NCI-H2107 (cell line): ENCODE measurements at regions not wholly inside any gene's neighbourhood (a gene's known extent, or its start where the extent isn't known, plus 50 kb on each side); places are given as distances from the start of the nearest gene placed in this dataset.
"Not testable (repeated sequence)": the region's sequence is repeated elsewhere in the genome, so short reads cannot be mapped to it uniquely, and the experiment has no call there.

ENCODE experiments used
- DNase-seq: peaks from one replicate; lab custom pipeline; 2025; lab: John Stamatoyannopoulos, UW

DNA sequence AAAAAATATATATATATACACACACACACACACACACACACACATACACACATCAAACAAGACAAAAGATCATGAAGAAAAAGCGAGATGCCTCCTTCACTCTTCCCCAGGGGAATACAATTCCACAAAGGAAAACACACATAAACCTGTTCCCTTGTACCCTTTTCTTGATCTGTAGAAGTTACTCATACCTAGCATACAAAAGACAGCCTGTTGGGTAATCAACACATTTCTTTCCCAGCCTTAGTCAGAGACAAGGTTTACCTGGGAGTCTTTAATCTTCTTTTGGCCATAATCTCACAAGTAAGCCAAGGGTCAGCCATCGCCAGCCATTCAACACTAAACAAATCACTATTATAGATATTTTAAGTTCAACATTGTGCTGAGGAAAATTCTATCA lies 407.0 kb downstream of the SUCLG1 start:
- DNase-seq = no peak

DNA sequence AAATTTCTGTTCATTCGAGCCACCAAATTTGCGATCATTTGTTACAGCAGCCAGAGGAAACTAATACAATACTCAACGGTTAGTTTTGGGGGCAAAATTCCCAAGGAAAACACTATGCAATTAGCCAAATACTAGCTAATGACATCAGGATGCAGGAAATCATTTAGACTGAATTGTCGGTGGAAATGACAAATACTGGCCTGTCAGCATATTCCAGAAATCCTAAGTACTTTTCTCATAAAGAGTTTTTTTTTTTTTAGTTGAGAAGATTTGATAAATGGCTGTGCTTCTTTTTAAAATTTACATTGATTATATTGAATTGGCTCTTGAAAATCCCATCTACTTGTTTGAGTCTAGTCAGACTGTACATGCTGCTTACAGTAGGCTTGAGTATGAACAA lies 410.1 kb downstream of the SUCLG1 start:
- no peak for DNase-seq

DNA sequence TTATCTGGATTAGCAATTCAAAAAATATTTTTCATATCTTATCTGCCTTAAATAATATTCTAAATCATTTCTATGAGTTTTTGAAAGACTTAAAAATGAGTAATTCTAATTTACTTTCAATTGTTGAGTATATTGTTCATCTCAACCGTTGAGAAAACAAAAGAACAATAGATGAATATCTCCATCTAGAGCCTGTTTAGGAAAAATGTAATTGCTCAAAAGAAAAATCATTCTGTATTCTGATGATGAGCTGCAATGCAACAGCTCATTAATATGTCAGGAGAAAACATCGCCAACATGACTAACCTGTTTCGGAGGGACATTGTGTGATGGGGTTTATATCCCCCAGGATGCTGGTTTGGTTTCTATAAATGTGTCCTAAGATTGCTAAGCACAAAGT lies 417.6 kb downstream of the SUCLG1 start:
- no peak for DNase-seq

DNA sequence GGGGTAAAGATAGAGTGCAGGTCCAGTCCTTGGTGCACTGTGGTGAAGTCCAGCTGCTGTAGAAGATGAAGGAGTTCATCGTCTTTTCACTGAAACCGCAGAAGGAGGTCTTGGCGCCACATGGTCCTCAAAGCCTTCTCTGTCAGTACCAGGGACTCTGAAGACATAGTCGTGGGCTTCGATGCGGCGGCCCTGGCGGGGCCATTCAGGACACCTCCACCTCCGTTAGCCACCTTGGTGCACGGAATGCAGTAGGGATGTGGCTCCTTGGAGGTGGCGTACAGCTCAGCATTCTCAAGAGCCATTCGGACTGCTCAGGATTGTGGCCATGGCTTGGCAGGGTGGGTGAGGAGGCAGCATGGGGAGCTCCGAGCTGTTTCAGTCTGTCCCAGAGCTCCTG lies 418.8 kb downstream of the SUCLG1 start:
- DNase-seq = no peak

DNA sequence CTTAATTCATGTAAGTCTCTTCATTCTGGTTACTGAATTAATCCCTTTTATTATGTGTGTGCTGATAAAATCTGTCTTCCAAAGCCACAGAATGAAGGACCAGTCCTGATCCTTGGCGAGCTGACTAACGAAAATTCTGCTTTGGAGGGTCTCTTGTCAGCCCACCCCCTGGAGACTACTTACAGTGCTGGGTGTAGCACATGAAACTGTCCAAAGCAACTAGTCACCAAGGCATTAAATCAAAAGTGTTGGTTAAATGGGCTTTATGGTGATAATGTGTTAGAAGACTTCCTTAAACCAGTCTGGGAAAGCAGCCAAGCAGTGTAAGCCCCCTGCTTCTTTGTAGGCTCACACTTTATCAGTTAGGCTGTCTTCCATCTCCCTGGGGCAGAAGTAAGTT lies 420.2 kb downstream of the SUCLG1 start:
- DNase-seq = no peak

DNA sequence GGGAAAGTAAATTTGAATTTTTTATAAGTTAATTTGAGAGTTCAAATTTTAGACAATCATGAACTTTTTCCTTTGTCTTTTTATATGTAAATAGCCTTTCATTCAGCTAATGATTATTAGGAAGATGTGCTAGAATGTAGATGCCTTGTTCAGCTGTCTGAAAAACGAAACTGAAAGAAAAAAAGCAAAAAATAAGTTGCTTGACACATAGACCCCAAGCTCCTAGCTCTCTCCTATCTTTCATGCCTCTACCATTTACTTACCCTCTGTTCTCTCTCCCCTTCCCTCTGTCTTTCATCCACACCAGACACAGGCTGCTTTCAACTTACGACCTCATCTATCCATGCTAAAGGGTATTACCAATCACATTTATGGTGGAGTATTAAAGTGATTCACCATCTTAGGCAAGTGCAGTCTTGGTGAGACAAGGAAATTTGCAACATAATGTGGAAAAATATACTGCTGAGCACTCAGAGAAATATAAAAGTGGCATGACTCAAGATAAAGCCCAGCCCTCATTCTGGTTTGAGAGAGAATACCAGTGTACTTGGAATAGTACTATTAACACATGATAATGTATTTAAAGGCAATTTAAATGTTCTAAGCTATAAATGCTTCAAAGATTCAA lies 425.6 kb downstream of the SUCLG1 start:
- no peak for DNase-seq

DNA sequence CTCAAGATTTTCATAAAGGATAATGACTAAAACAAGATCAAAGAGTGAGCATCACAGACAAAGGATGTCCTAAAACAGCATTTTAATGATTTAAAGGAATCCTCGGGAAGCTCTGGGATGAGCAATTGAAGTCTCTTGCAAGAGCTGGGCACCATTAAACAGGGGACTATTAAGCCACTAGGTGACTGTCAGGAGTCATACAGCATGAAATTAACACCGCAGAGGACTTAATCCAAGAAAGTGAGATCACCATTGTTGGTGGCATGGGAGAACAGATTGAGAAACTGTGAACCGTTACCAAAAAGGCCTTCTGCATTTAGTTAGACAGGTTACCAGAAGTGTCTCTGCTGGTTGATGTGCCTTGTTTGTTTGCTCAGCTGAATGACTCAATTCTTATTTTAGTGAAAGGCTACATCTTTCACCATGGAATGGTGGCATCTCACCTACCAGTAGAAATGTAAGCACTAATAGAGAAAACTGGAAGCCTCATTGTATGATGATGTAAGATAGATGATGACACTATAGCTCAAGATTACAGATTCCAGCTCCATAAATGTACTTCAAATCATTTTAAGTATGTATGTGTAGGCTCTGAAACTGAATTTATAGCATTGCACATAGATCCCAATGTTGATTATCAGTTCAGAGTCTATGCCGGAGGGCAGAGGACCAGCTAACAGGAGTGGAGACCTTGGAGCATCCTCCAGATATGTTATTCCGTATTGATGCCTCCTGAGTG lies 427.6 kb downstream of the SUCLG1 start:
- no peak for DNase-seq

DNA sequence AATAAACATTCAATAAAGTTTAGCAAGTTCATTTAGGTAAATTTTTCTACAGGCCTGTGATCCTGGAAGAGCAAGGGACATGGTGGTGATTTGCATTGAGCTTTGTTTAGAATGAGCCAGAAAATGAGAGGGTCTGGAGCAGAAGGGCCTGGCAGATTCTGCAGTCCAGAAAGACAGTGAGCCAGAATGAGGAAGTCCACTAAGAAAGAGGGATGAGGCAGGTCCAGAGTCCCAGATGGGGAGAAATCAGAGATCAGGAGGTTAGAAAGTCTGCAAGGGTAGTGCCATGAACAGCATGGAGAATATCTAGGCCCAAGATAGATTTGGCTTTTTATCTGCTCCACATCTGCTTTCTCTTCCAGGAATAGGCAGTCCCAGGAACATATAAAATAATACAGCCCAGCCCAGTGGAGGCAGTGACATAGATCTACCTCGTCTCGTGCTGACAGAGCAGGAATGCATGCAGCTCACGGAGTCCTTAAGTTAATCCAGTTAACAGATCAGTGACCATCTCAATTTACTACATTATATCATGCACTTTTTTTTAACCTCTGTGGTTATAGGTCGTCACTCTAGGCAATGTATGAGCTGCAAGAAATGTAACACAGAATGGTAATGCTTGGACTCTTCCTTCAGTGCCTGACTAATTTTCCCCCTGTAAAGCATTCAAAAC lies 429.0 kb downstream of the SUCLG1 start:
- DNase-seq = no peak

DNA sequence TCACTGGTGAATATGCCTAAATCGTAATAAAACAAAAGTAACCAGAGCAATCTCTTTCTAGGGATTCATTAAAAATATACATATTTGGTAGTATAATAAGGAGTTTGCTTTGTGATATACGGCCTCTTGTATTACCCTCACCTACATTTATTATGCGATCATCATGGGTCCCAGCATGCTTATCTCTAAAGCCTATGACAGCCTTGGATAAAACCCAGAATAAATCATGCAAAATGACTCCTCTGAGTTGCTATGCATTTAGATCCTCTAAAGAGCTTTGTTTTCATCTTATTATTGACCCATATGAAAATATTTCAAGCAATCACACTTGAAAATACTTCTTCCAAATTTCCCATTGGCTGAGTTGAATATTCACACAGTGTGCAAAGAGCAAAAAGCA lies 432.3 kb downstream of the SUCLG1 start:
- DNase-seq = no peak

DNA sequence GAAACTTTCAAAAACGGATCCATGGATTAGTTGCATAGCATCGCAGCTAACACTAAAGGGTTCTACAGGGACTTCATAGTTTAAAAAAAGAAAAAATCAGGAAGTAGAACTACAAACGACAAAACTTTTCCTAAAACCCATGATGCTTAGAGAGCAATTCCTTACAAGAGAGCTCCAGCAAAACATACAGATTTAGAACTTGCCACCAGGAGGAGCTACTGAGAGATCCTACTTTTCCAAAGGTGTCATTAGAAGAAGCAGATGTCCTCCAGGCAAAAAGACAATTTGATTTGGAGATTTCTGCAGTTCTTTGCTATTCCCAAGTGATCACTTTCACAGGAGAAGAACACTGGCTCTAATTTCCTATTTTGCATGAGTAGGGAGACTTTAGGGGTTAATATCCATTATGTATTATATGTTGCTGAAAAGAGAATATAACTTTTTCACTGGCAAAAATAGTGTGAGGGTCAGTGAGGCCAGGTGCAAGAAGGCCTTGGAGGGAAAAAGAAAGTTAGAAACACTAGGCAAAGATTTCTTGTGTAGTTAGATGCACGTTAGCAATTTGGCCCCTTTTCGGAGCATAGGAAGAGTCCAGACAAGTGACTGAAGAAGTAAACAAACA lies 436.2 kb downstream of the SUCLG1 start:
- DNase-seq = no peak

DNA sequence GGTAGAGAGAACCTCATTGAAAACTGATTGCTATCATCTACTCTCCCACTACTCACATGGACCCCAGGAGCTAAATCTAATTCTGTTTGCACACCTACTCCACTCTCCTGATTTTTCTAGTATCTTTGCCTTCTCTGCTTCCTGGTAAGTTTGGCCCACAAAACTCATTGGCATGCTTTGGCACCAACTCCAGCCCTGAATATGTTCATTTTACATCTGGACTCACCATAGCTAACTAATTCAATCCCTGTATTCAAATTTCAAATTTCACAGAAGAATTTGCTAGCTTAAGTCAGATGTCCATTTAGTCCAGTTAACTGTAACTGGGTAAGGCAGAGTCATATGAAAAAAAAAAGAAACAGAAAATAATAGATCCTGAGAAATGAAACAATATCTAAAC lies 442.1 kb downstream of the SUCLG1 start:
- DNase-seq = no peak

DNA sequence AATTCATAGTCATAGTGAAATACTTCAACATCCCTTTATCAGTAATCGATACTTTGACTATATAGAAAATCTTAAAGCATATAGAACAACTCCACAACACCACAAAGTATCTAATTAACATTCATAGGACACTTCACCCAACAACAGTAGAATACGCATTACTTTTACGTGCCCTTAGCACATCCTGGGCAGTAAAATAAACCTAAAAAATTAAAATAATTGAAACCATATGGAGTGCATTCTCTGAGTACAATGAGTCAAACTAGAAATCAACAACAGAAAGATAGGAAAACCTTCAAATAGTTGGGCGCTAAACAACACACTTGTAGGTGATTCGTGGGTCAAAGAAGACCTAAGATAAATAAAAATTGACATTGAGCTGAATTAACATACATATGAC lies 442.9 kb downstream of the SUCLG1 start:
- DNase-seq = no peak

DNA sequence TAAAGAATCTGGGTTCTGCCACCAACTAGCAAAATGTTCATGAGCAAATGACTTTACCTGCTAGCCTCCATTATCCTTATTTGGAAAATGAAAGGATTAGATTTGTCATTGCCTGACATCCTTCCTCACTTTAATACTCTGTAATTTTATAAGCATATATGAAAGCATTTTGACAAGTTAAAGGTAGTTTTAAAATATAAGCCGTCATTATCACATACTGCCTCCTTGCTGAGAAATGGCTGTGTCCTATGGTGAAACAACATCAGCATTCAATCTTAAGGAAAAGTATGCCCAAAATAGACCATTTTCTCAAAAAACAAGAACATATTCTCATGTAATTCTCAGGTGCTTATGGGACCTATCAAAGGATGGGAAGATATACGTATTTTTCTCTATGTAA lies 461.2 kb downstream of the SUCLG1 start:
- no peak for DNase-seq

DNA sequence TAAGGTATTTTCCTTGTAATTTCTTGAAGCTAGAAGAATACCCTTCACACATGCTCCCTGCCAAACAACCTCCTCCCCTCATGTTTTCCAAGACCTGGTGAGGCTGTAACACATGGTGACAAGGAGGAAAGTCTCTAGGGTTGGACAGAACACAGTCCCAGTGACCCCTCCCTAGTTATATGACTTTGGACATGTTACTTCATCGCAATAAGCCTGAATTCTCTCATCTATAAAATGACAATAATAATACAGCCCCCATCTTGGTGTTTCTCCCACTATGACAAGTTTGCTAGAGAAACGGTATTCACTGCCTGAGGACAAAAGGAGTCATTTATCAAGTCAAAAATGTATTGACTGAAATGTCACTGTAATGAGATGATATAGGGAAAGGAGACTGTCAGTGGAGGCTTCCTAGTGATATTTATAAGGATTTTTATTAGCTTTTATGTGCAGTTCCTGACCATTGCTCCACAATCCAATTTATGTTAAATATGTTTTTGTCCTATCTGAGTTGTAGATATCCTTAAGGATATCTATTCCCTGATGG lies 464.4 kb downstream of the SUCLG1 start:
- DNase-seq = no peak

DNA sequence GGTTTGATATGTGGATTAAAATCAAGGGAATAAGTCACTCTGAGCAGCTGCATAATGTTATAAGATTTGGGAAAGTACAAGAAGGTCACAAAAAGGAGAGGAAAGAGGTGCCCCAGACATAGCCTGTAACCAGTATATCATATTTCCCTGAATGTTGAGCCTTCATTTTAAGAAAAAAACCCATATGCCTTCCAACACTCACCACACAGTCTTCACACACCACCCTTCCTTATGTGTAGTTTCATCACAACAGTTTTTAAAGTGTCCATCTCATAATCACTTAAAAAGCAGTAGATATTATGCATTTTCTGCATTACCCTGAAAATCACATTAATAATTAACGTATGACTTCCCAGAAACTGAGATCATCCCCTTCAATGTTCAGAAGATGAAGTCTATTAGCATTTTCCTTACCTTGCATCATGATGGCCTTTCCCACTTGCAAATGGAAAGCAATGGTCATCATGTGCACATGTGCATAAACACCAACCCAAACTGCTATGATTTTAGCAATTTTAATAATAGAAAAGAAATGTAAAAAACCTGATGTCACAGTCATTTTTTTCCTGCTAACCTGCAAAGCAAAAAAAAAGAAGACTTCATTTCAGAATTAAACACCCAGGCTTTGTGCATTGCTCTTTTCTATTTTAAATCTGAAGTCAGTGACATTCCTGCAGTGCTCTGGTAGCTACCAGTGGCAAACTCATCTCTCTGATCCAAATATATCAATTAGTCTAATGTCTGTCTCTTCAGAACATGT lies 465.0 kb downstream of the SUCLG1 start:
- no peak for DNase-seq

DNA sequence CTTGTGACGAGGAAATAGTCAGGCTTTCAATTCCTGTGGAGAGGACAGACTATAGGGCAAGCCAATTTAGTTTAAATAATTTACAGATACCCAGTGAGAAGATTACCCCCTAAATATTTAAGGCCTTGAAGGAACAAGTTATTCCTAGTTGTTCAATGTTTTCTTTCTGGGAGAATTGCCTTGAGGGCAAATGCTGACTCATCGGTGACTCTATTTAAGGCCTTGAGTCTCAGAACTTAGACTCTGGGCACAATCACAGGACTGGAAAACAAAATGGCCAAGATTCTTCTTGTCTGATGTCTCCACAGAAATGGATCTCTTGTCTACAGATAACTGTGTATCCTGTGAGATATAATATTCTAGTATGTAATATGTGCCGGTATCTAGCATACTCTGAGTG lies 467.1 kb downstream of the SUCLG1 start:
- DNase-seq = no peak

DNA sequence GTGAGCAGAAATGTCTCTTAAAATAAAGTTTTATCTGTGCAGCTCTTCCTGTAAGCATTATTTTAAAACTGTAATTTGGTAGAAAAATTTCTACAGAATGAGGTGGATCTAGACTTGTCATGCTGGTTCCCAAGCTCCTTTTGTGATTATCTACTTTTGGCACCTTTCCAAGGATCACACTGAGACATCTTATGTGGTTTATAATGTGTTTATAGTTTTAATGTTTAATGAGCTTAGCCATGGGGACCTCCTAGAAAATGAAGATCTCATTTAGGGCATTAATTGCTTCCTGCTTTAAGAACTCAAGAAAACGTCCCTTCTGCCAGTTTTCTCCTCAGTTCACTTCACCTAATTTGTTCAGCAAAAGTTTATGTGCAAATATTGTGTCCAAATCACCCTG lies 468.4 kb downstream of the SUCLG1 start:
- DNase-seq = no peak

DNA sequence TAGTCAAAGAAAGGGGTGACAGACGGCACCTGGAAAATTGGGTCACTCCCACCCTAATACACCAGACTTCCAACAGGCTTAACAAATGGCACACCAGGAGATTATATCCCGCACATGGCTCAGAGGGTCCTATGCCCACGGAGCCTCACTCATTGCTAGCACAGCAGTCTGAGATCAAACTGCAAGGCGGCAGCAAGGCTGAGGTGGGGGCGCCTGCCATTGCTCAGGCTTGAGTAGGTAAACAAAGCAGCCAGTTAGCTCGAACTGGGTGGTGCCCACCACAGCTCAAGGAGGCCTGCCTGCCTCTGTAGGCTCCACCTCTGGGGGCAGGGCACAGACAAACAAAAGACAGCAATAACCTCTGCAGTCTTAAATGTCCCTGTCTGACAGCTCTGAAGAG lies 482.5 kb downstream of the SUCLG1 start:
- DNase-seq = not testable (repeated sequence)

DNA sequence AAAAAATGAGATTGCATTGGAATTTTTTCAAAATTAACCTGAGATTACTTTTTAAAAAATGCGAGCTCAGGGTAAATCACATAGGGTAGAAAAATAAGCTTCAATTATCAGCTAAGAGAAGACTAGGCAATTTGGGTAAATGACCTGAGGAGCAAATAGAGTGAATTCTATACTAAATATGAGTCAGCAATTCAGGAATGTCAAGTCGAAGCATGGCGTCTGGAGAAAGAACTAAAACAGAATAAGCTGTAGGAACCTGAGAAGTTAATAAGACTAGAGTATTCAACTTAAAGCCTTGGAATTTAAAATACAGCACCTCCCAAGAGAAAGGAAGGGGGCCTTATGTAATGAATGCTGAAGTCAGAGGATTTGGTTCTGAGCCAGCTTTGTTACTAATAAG lies 487.0 kb downstream of the SUCLG1 start:
- no peak for DNase-seq

DNA sequence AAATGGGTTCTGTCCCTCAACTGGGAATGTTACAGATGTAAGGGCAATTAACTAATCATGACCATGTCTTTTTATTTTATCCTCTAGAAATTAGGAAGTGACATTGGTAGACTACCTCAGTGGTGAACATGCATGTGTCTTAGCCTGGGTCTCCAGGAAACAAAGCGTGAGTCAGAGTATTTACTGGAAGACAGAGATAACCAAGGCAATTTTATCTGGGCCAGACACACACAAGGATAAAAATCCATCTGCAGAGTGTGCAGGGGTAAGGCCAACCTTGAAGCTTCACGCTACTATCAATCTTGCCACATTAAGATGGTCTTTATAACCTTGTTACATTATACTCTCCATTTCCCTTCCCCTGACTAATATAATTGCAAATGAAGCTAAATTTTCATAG lies 487.5 kb downstream of the SUCLG1 start:
- no peak for DNase-seq

DNA sequence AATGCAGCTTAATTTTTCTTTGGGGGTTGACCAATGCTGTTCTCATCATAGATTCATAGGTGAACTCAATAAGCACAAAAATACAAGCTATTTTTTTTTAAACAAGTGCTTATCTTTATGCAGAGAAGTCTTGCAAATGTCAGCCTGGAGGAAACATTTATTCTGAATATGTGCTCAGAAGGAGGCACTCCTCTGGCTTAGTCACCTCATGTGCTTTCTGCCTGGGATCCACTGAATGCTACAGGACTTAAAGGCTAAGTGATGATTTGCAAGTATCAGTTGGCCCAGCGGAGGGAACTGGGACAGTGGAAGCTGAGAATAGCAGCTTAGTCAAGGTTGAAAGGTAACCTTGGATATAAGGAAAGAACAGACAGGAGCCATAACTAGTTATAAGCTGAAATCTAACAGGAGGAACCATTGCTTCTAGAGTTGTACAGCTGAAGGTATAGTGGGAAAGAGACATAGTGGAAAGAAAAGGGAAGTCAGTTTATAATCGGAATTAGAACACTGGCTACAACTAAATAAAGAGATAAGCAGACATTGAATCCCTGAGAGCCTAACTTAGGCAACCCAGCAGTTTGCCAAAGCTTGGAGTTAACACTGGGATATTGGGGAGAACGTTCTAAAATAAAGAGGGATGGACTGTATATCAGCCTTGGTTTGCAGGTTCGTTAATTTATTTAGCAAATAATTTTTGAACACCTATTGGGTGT lies 488.7 kb downstream of the SUCLG1 start:
- no peak for DNase-seq
